ENCODE measurements at regions not wholly inside any gene's neighbourhood (a gene's known extent, or its start where the extent isn't known, plus 50 kb on each side); places are given as distances from the start of the nearest gene placed in this dataset.

DNA sequence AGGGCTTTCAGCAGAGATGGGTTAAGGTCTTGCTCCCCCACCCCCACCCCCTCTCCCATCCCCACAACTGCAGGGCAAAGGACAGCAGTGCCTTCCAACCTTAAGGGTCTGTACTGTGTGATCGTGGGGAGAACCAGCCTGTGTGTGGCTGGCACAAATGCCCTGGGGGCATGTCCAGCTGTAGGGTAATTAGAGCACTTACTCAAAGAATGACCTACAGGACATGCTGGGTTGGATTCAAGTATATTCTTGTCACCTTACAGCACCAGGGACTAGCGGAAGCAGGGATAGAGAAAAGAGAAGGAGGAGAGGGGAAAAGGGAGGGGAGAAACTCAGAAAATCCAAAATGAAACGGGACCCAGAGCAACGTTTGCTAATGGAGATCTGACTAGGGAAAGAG, 191.3 kb upstream of the GATB start:
- 68 to 82% (median 71%) methylated on average over 4 of the region's 4 CpGs for WGBS, 4 donors
- Histone ChIP-seq H3K27me3 (no peaks in the 10 kb centered on the region), H3K4me3 (no peak overlapping the region), H3K27ac (no peak overlapping the region), H3K36me3 (no peaks in the 10 kb centered on the region), H3K4me1 (peaks cover 0 to 9% (median 5%) of the 10 kb centered on the region in 12 donors), H3K9me3 (peaks cover 0 to 9% (median 1%) of the 10 kb centered on the region in 12 donors)
- ATAC-seq, result peak in 3 of 4 donors; percentile 20 to 29 (median 22)
- intact Hi-C loops (cut with DNase I), result no loop called here
- DNase-seq, result no peak
- TF ChIP-seq, protein P1, sequence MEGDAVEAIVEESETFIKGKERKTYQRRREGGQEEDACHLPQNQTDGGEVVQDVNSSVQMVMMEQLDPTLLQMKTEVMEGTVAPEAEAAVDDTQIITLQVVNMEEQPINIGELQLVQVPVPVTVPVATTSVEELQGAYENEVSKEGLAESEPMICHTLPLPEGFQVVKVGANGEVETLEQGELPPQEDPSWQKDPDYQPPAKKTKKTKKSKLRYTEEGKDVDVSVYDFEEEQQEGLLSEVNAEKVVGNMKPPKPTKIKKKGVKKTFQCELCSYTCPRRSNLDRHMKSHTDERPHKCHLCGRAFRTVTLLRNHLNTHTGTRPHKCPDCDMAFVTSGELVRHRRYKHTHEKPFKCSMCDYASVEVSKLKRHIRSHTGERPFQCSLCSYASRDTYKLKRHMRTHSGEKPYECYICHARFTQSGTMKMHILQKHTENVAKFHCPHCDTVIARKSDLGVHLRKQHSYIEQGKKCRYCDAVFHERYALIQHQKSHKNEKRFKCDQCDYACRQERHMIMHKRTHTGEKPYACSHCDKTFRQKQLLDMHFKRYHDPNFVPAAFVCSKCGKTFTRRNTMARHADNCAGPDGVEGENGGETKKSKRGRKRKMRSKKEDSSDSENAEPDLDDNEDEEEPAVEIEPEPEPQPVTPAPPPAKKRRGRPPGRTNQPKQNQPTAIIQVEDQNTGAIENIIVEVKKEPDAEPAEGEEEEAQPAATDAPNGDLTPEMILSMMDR (IDR thresholded peaks at IDR 0.05), result no peak
- TF ChIP-seq POLR2A (IDR thresholded peaks at IDR 0.05), result no peak

DNA sequence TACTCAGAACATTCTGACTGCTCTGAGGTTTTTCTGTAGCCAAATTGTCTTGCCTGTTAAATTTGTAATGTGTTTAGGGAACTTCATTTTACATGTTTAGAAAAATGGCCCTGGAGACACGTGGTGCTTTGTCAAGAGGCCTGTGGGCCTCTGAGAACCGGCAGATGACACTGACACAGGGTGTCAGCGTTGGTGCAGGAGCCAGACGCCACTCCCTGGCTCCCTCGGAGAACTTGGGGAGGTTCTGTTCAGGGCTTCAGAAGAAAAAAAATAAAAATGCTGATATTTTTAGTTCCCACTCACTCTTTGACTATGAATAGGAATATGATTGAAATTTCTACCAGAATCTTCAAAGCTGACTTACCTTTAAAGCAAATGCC, 190.9 kb upstream of the GATB start:
- no peaks in the 10 kb centered on the region for H3K27me3 ChIP-seq
- 59 to 74% (median 66%) methylated on average over 5 of the region's 5 CpGs for WGBS, 4 donors
- intact Hi-C loops (cut with DNase I), result no loop called here
- no peak for ATAC-seq
- no peak for TF ChIP-seq POLR2A (IDR thresholded peaks at IDR 0.05)
- TF ChIP-seq, protein P1 (IDR thresholded peaks at IDR 0.05), result no peak
- no peak for DNase-seq
- peaks cover 0 to 14% (median 4%) of the 10 kb centered on the region in 12 donors for H3K9me3 ChIP-seq
- no peak overlapping the region for H3K27ac ChIP-seq
- H3K4me1 ChIP-seq, result peaks cover 0 to 4% (median under 1%) of the 10 kb centered on the region in 12 donors
- H3K4me3 ChIP-seq, result no peak overlapping the region
- no peaks in the 10 kb centered on the region for H3K36me3 ChIP-seq

DNA sequence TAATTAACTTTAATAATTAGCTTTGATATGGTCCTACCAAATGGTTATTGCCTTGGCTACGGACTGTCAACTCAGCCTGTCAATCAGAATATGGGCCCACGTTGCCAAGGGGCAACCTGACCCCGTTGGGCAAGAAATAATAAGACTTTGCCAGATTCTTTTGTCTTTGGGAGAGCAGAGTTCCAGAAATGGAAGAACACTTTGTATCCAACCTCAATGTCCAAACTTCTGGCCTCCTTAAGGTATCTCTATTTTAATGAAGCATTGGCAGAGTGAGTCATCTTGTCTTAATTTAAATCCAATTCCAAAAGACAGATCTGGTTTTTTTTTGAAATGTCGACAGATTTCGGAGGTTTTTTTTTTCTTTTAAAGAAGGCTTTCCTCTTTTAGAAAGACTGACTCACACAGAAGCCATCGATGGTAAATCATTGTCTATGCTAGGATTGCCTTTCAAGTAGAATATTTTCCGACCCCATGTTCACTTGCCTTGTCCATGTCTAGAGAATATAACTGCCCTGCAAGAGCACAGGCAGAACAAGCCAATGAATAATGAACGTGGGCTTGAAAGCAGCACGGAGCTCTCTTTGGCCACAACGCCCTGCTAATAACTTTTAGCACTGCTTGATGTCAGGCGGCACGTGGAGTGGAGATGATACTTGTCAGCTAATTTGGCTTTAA, 190.3 kb upstream of the GATB start:
- WGBS, 4 donors, result 72 to 82% (median 76%) methylated on average over 12 of the region's 12 CpGs
- Histone ChIP-seq H3K9me3 (peaks cover 0 to 19% (median 4%) of the 10 kb centered on the region in 12 donors), H3K4me3 (no peak overlapping the region), H3K27me3 (no peaks in the 10 kb centered on the region), H3K36me3 (no peaks in the 10 kb centered on the region), H3K27ac (no peak overlapping the region), H3K4me1 (no peaks in the 10 kb centered on the region)
- no peak for ATAC-seq
- intact Hi-C loops (cut with DNase I), result no loop called here
- no peak for TF ChIP-seq POLR2A (IDR thresholded peaks at IDR 0.05)
- TF ChIP-seq, protein P1 (IDR thresholded peaks at IDR 0.05), result no peak
- no peak for DNase-seq

DNA sequence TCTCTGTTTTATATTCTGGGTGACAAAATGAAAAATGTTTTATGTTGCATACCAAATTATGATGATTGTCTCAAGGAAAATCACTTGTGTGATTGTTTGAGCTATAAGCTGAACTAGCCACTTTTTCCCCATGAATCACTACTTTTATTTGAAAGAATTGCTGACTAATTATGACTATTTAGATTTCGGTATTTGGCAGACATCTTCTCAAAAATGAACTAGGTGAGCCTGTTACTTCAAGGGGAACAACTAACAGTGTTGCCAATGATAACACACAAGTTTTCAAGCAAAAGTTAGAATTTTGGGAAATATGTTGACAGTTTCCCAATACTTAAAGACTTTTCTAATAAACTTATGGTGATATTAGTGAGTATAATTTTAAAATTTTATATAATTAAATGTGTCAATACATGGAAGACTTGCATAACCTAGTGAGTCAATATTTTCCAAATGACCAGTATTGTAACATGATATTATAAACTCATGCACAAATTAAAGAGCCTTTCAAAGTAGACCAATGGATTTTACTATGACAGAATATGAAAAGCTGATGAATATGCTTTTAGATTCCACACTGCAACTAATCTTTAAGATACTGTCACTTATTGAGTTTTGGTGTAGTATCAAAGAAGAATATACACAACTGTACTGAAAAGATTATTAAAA, 187.7 kb upstream of the GATB start:
- H3K27ac ChIP-seq, result no peak overlapping the region
- TF ChIP-seq, protein P1 (IDR thresholded peaks at IDR 0.05), result no peak
- TF ChIP-seq POLR2A (IDR thresholded peaks at IDR 0.05), result no peak
- ATAC-seq, result no peak
- H3K27me3 ChIP-seq, result no peaks in the 10 kb centered on the region
- intact Hi-C loops (cut with DNase I), result no loop called here
- no peaks in the 10 kb centered on the region for H3K4me1 ChIP-seq
- WGBS, 4 donors, result 87 to 89% (median 88%) methylated on average over 1 of the region's 1 CpG
- no peaks in the 10 kb centered on the region for H3K36me3 ChIP-seq
- DNase-seq, result no peak
- peaks cover 0 to 19% (median 4%) of the 10 kb centered on the region in 12 donors for H3K9me3 ChIP-seq
- no peak overlapping the region for H3K4me3 ChIP-seq
